A549 (cell line): ENCODE measurements at regions not wholly inside any gene's neighbourhood (a gene's known extent, or its start where the extent isn't known, plus 50 kb on each side); places are given as distances from the start of the nearest gene placed in this dataset.

ENCODE experiments used
- ATAC-seq, 2 experiments: fragments of 200-7000 bp in 1 of 2; fragments of >200 bp in 1 of 2; cut with Nextera tagmentation in 1 of 2; cut with Tn5 transposase in 1 of 2; 3 replicates each; pipeline versions ENCODE4 v1.8.0 to v1.9.1; 2018 to 2020; ENCODE audit warnings: mild to moderate bottlenecking in 1 of 2, moderate library complexity in 1 of 2
- CTCF ChIA-PET: fragments of 300-600 bp; sonication (Branson Sonifier 250); formaldehyde crosslinking; extraction: SDS; loops from one replicate; lab custom pipeline; 2021; ENCODE audit warnings: antibody characterized with exemption, inconsistent platforms; lab: Yijun Ruan, JAX
- POLR2A ChIA-PET: fragments of 350-600 bp; formaldehyde crosslinking; extraction: SDS; loops from one replicate; lab custom pipeline; 2021; ENCODE audit warnings: antibody characterized with exemption, inconsistent platforms; lab: Yijun Ruan, JAX
- DNase-seq, 2 experiments: peaks; one replicate each; pipeline versions ENCODE4 v3.0.0 to v3.0.0-alpha.2; 2011 to 2016; ENCODE audit warnings: low read depth in 1 of 2, low spot score in 1 of 2
- FAIRE-seq: peaks from 2 replicates; lab custom pipeline; 2011; peaks lifted over from hg19 to GRCh38; lab: Jason Lieb, UNC
- H3K27ac ChIP-seq, 2 experiments: fragments of >200 bp; sonication (Bioruptor Twin); formaldehyde crosslinking; 3 replicates each; pipeline ENCODE4 v1.5.1; 2016 to 2017
- H3K4me1 ChIP-seq: fragments of >200 bp; sonication (Bioruptor Twin); formaldehyde crosslinking; 3 replicates; pipeline ENCODE4 v1.6.1; 2016
- H3K4me2 ChIP-seq: fragments of >200 bp; sonication (Bioruptor Twin); formaldehyde crosslinking; 3 replicates; pipeline ENCODE4 v1.6.1; 2016
- H3K4me3 ChIP-seq: fragments of >200 bp; sonication (Bioruptor Twin); formaldehyde crosslinking; 3 replicates; pipeline ENCODE4 v1.5.1; 2016
- H3K9me3 ChIP-seq: fragments of >200 bp; sonication (Bioruptor Twin); formaldehyde crosslinking; 3 replicates; pipeline ENCODE4 v1.6.1; 2016
- CBX2 ChIP-seq: fragments of 200-600 bp; sonication (generic); IDR thresholded peaks from 2 replicates; pipeline ENCODE4 v1.6.1; 2016; ENCODE audit warnings: low read depth, mild to moderate bottlenecking, borderline replicate concordance
- CHD4 ChIP-seq: fragments of 200-600 bp; sonication (generic); IDR thresholded peaks from 2 replicates; pipeline ENCODE4 v1.6.1; 2016; ENCODE audit warnings: antibody characterized with exemption, mild to moderate bottlenecking, borderline replicate concordance
- ESRRA ChIP-seq: fragments of 150-350 bp; IDR thresholded peaks from 2 replicates; pipeline ENCODE4 v1.6.1; 2014; ENCODE audit warnings: mild to moderate bottlenecking, low read length, borderline replicate concordance
- FOSB ChIP-seq: fragments of 250-450 bp; sonication (Bioruptor Pico); IDR thresholded peaks from 2 replicates; pipeline ENCODE4 v1.5.0; 2020; ENCODE audit warnings: mild to moderate bottlenecking, moderate library complexity
- FOSL2 ChIP-seq, 2 experiments: fragments of 450-650 bp in 1 of 2; fragments of >200 bp in 1 of 2; sonication (Bioruptor Twin) in 1 of 2; formaldehyde crosslinking; IDR thresholded peaks; 2 replicates each; pipeline versions ENCODE4 v1.5.0 to v1.6.1; 2016 to 2020; ENCODE audit warnings: mild to moderate bottlenecking in 1 of 2, moderate library complexity in 1 of 2
- HOXA7 ChIP-seq: fragments of 250-450 bp; sonication (Bioruptor Pico); IDR thresholded peaks from 2 replicates; pipeline ENCODE4 v1.5.0; 2020; ENCODE audit warnings: mild to moderate bottlenecking, moderate library complexity
- JUN ChIP-seq, 2 experiments: fragments of >200 bp; sonication (Bioruptor Twin); formaldehyde crosslinking; IDR thresholded peaks; 2 replicates in 1 of 2; 3 replicates in 1 of 2; pipeline ENCODE4 v1.6.1; 2016 to 2017
- KDM1A ChIP-seq: fragments of 200-600 bp; sonication (generic); IDR thresholded peaks from 2 replicates; pipeline ENCODE4 v1.6.1; 2016; ENCODE audit warnings: low read depth, mild to moderate bottlenecking
- KDM5A ChIP-seq: fragments of 200-600 bp; sonication (generic); IDR thresholded peaks from 2 replicates; pipeline ENCODE4 v1.6.1; 2016; ENCODE audit warnings: antibody characterized with exemption, mild to moderate bottlenecking
- MAFK ChIP-seq: fragments of 450-650 bp; IDR thresholded peaks from 2 replicates; pipeline ENCODE4 v1.6.1; 2014; ENCODE audit not compliant: partially characterized antibody
- MYC ChIP-seq: IDR thresholded peaks from 2 replicates; pipeline ENCODE4 v1.6.1; 2012; ENCODE audit warnings: mild to moderate bottlenecking, inconsistent platforms, low read length, improper control_type of control experiment, borderline replicate concordance
- NR3C1 ChIP-seq: fragments of >200 bp; sonication (Bioruptor Twin); formaldehyde crosslinking; IDR thresholded peaks from 3 replicates; pipeline ENCODE4 v1.6.1; 2017
- PHF8 ChIP-seq: fragments of 200-600 bp; sonication (generic); IDR thresholded peaks from 2 replicates; pipeline ENCODE4 v1.6.1; 2016; ENCODE audit warnings: low read depth, mild to moderate bottlenecking, antibody characterized with exemption, moderate library complexity, borderline replicate concordance
- POLR2A ChIP-seq: IDR thresholded peaks from 2 replicates; pipeline ENCODE4 v1.6.1; 2012; ENCODE audit warnings: mild to moderate bottlenecking, low read length
- POLR2AphosphoS2 ChIP-seq: conservative IDR thresholded peaks from 2 replicates; pipeline ENCODE4 v1.6.1; 2012; ENCODE audit warnings: low read length, improper control_type of control experiment, inconsistent platforms
- RAD21 ChIP-seq, 2 experiments: fragments of >200 bp in 1 of 2; sonication (Bioruptor Twin) in 1 of 2; formaldehyde crosslinking in 1 of 2; IDR thresholded peaks in 1 of 2; conservative IDR thresholded peaks in 1 of 2; 2 replicates in 1 of 2; 3 replicates in 1 of 2; pipeline ENCODE4 v1.6.1; 2012 to 2018; ENCODE audit warnings: inconsistent platforms in 1 of 2
- RCOR1 ChIP-seq: fragments of 150-350 bp; IDR thresholded peaks from 2 replicates; pipeline ENCODE4 v1.6.1; 2014; ENCODE audit warnings: antibody characterized with exemption, low read length, low read depth
- SREBF2 ChIP-seq: fragments of 450-650 bp; IDR thresholded peaks from 2 replicates; pipeline ENCODE4 v1.6.1; 2014; ENCODE audit warnings: mild to moderate bottlenecking, moderate library complexity
- TP53 ChIP-seq: fragments of 250-450 bp; sonication (Bioruptor Pico); IDR thresholded peaks from 2 replicates; pipeline ENCODE4 v1.5.0; 2021; ENCODE audit warnings: mild to moderate bottlenecking, moderate library complexity
- ZC3H11A ChIP-seq: fragments of 450-650 bp; IDR thresholded peaks from 2 replicates; pipeline ENCODE4 v1.6.1; 2014; ENCODE audit warnings: antibody characterized with exemption, mild to moderate bottlenecking
- ZSCAN20 ChIP-seq: fragments of 250-450 bp; sonication (Bioruptor Pico); IDR thresholded peaks from 2 replicates; pipeline ENCODE4 v1.8.0; 2022; ENCODE audit warnings: mild to moderate bottlenecking, moderate library complexity
- WGBS: methylation state at CpG from one replicate; pipeline ENCODE4 v1.1.6; 2017; ENCODE audit errors: missing lambda C conversion rate; 5-methylcytosine and 5-hydroxymethylcytosine counted together
- TF ChIP-seq, protein P1 (sequence below): fragments of >200 bp; sonication (Bioruptor Twin); formaldehyde crosslinking; IDR thresholded peaks from 3 replicates; pipeline ENCODE4 v1.6.1; 2016
- TF ChIP-seq, protein P2 (sequence below): IDR thresholded peaks from 2 replicates; pipeline ENCODE4 v1.6.1; 2012
- TF ChIP-seq, protein P3 (sequence below): fragments of 450-650 bp; IDR thresholded peaks from 2 replicates; pipeline ENCODE4 v1.6.1; 2014; ENCODE audit warnings: antibody characterized with exemption
- TF ChIP-seq, protein P4 (sequence below): IDR thresholded peaks from 2 replicates; pipeline ENCODE4 v1.6.1; 2012

DNA sequence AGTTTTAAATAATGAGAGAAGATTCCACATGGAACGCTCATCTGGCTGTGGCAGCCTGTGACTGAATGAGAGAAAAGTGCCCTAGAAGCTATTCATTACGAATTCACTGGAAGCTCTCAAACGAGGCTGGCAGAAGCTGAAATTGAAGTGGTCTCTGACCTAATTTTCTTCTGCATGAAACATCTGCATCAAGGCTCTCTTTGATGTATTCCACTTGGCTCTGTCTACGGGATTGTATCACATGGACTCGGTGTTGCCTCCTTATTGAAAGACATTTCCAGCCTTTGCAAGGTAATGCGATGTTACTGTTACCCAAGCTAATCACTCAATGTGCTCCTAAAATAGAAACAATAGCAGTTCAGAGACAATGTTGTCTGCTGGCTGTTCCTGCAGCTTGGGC is 246.9 kb upstream of the ZNF462 start:
- no peaks in the 10 kb centered on the region for H3K4me1 ChIP-seq
- FAIRE-seq (no peak), ATAC-seq (no peak), DNase-seq (no peak)
- no peak overlapping the region for H3K27ac ChIP-seq
- CTCF ChIA-PET, result interaction anchor here (0.6 kb wide), 1 partner anchor 178 kb away, joined by 3 read pairs; no protein-coding TSS in a partner anchor
- no peak overlapping the region for H3K4me3 ChIP-seq
- WGBS, result 10% methylated on average over 6 of the region's 6 CpGs
- no peaks in the 10 kb centered on the region for H3K9me3 ChIP-seq
- H3K4me2 ChIP-seq, result no peak overlapping the region
- no peak for TF ChIP-seq FOSL2 (IDR thresholded peaks at IDR 0.05)
- TF ChIP-seq FOSL2 (CRISPR knock-in tag; IDR thresholded peaks at IDR 0.05), result no peak
- no peak for TF ChIP-seq HOXA7 (CRISPR knock-in tag)
- TF ChIP-seq ZC3H11A, result no peak
- no peak for TF ChIP-seq NR3C1
- TF ChIP-seq SREBF2, result no peak
- TF ChIP-seq, protein P1, sequence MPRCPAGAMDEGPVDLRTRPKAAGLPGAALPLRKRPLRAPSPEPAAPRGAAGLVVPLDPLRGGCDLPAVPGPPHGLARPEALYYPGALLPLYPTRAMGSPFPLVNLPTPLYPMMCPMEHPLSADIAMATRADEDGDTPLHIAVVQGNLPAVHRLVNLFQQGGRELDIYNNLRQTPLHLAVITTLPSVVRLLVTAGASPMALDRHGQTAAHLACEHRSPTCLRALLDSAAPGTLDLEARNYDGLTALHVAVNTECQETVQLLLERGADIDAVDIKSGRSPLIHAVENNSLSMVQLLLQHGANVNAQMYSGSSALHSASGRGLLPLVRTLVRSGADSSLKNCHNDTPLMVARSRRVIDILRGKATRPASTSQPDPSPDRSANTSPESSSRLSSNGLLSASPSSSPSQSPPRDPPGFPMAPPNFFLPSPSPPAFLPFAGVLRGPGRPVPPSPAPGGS, result no peak
- no peak for TF ChIP-seq MYC
- no peak for TF ChIP-seq FOSB (CRISPR knock-in tag)
- TF ChIP-seq RCOR1, result no peak
- no peak for TF ChIP-seq ESRRA
- no peak for TF ChIP-seq KDM1A
- TF ChIP-seq POLR2A, result no peak
- no peak for TF ChIP-seq POLR2AphosphoS2
- TF ChIP-seq, all 56 proteins: peak for 0
- POLR2A ChIA-PET, result no interaction called here

DNA sequence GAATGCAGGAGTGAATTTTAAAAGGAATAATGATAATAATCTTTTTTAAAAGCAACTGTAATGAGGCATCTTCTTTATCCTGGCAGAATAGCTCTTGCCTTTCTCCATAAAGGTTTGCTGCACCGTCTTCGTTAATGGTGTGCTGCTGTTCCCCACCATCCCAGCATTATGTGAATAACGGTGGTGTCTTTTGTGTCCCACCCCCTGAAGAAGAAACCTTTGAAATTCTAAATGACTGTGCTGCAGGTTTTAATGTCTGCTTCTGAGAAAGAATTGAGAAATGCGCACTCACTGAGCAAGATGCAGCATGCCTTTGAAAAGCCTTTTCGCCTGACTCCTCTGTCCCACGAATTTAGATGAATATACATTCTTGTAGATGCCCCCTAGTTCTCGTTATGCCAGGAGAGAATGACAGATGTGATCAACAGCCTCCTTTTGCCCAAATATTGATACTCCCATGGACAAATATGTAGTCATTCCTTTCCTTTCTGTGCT is 246.1 kb upstream of the ZNF462 start:
- H3K9me3 ChIP-seq, result no peaks in the 10 kb centered on the region

More for the DNA sequence above, 246.1 kb upstream of the ZNF462 start:
- H3K4me1 ChIP-seq, result no peaks in the 10 kb centered on the region
- no peak overlapping the region for H3K4me2 ChIP-seq
- CTCF ChIA-PET, result no interaction called here
- ATAC-seq, result no peak
- POLR2A ChIA-PET, result no interaction called here
- no peak for TF ChIP-seq SREBF2
- TF ChIP-seq CBX2, result no peak
- TF ChIP-seq, protein P2, sequence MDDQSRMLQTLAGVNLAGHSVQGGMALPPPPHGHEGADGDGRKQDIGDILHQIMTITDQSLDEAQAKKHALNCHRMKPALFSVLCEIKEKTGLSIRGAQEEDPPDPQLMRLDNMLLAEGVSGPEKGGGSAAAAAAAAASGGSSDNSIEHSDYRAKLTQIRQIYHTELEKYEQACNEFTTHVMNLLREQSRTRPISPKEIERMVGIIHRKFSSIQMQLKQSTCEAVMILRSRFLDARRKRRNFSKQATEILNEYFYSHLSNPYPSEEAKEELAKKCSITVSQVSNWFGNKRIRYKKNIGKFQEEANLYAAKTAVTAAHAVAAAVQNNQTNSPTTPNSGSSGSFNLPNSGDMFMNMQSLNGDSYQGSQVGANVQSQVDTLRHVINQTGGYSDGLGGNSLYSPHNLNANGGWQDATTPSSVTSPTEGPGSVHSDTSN, result no peak
- no peak for TF ChIP-seq NR3C1
- no peak for TF ChIP-seq JUN (IDR thresholded peaks at IDR 0.05)
- TF ChIP-seq TP53 (CRISPR knock-in tag), result no peak
- TF ChIP-seq MAFK, result no peak
- TF ChIP-seq, protein P3, sequence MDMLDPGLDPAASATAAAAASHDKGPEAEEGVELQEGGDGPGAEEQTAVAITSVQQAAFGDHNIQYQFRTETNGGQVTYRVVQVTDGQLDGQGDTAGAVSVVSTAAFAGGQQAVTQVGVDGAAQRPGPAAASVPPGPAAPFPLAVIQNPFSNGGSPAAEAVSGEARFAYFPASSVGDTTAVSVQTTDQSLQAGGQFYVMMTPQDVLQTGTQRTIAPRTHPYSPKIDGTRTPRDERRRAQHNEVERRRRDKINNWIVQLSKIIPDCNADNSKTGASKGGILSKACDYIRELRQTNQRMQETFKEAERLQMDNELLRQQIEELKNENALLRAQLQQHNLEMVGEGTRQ, result no peak
- TF ChIP-seq, protein P4, sequence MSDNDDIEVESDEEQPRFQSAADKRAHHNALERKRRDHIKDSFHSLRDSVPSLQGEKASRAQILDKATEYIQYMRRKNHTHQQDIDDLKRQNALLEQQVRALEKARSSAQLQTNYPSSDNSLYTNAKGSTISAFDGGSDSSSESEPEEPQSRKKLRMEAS, result no peak
- no peak for TF ChIP-seq ZSCAN20 (CRISPR knock-in tag)
- TF ChIP-seq PHF8, result no peak
- no peak for TF ChIP-seq CHD4
- TF ChIP-seq POLR2A, result no peak
- no peak for TF ChIP-seq RAD21 (conservative IDR thresholded peaks at IDR 0.05 in 1 of 2, IDR thresholded peaks at IDR 0.05 in 1 of 2)
- TF ChIP-seq, protein P1, result no peak
- TF ChIP-seq KDM5A, result no peak
- H3K4me3 ChIP-seq, result no peak overlapping the region
- no peak overlapping the region for H3K27ac ChIP-seq
- no peak for DNase-seq
- FAIRE-seq, result no peak
- WGBS, result 43% methylated on average over 7 of the region's 7 CpGs
